Brain microvascular endothelial cell (primary cell): ENCODE measurements at regions not wholly inside any gene's neighbourhood (a gene's known extent, or its start where the extent isn't known, plus 50 kb on each side); places are given as distances from the start of the nearest gene placed in this dataset.

ENCODE experiments used
- DNase-seq: peaks from one replicate; pipeline ENCODE4 v3.0.0-alpha.2; 2020
- H3K27ac ChIP-seq: fragments of 250-450 bp; sonication (Bioruptor Pico); 2 replicates; pipeline ENCODE4 v1.5.1; 2020; ENCODE audit warnings: mild to moderate bottlenecking, moderate library complexity
- H3K27me3 ChIP-seq: fragments of 250-450 bp; sonication (Bioruptor Pico); replicated peaks from 2 replicates; pipeline ENCODE4 v1.5.1; 2020; ENCODE audit warnings: mild to moderate bottlenecking
- H3K36me3 ChIP-seq: fragments of 250-450 bp; sonication (Bioruptor Pico); replicated peaks from 2 replicates; pipeline ENCODE4 v1.5.1; 2020; ENCODE audit warnings: mild to moderate bottlenecking
- H3K4me3 ChIP-seq: 2 replicates; pipeline ENCODE4 v1.5.1; 2011; ENCODE audit warnings: low read depth, mild to moderate bottlenecking, control low read depth, low read length, moderate library complexity
- in situ Hi-C: cut with HindIII; loops from 2 replicates; pipeline ENCODE4 v1.10.0; 2017; ENCODE audit warnings: low sequenced_read_pairs, low pct_ligation_motif_present
- TF ChIP-seq, protein P1 (sequence below): IDR thresholded peaks from 2 replicates; pipeline ENCODE4 v1.5.1; 2011; ENCODE audit warnings: low read depth, mild to moderate bottlenecking, moderate library complexity, low read length, control low read depth, inconsistent platforms; ENCODE audit errors: missing control alignments

DNA sequence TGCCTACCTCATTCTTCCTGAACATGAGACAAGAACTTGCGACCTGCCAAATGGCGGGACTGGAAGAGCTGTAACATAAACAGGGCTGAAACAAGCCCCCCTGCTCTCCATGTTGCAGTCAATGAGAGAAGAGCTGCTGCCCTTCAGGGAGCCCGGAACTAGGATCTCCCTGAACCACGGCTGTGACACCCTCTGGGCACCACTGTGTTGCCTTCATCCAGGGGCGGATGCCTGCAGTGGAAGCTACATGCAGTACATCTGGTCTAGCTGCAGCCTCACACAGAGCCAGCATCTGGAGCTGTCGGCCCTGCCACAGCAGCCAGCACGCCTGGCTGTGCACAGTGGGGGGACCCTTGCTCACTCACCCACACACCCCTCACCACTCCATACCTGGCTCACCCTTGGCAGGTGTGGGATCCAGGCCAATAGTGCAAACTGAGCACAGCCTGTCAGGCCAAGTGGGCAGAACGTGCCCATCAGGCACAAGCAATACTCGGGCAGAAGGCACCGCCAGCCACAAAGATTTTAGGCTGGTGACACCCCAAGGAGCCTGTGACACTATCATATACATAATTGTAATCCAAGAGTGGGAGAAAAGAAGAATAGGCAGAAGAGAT, 451.3 kb downstream of the HTR1B start:
- Histone ChIP-seq H3K27me3 (no peaks in the 10 kb centered on the region), H3K4me3 (no peak overlapping the region), H3K27ac (no peak overlapping the region), H3K36me3 (no peaks in the 10 kb centered on the region)
- in situ Hi-C loops = no loop called here
- TF ChIP-seq, protein P1, sequence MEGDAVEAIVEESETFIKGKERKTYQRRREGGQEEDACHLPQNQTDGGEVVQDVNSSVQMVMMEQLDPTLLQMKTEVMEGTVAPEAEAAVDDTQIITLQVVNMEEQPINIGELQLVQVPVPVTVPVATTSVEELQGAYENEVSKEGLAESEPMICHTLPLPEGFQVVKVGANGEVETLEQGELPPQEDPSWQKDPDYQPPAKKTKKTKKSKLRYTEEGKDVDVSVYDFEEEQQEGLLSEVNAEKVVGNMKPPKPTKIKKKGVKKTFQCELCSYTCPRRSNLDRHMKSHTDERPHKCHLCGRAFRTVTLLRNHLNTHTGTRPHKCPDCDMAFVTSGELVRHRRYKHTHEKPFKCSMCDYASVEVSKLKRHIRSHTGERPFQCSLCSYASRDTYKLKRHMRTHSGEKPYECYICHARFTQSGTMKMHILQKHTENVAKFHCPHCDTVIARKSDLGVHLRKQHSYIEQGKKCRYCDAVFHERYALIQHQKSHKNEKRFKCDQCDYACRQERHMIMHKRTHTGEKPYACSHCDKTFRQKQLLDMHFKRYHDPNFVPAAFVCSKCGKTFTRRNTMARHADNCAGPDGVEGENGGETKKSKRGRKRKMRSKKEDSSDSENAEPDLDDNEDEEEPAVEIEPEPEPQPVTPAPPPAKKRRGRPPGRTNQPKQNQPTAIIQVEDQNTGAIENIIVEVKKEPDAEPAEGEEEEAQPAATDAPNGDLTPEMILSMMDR = no peak
- no peak for DNase-seq

DNA sequence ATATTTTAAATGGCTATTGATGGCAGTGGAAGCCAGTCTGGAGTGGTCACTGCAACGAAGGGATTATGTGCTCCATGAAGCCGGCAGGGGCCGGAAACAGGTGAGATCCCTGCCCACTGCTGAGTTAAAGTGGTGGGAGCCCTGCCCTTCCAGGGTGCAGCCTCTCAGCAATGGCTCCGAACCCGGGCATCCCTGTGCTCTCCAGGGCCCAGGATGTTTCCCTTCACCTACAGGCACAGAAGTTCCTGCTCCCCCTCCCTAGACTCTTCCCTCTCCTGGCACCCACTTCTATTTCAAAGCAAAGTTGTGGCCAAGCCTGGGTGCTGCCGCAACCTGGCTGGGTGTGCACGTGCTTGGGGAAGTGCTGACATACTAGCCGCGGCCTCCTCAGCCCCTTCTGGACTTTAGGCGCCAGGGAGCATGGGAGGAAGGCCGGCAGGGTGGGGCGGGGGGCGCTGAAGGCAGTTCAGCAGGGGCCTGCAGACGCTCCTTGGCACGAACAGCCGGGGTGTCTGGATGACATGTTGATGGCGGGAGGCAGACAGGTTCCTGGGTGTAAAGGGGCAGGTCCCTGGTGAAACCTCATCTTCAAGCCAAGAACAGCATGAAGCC, 452.3 kb downstream of the HTR1B start:
- Histone ChIP-seq H3K4me3 (no peak overlapping the region), H3K27ac (no peak overlapping the region), H3K27me3 (no peaks in the 10 kb centered on the region), H3K36me3 (no peaks in the 10 kb centered on the region)
- no peak for DNase-seq
- TF ChIP-seq, protein P1 = no peak
- in situ Hi-C loops = no loop called here

DNA sequence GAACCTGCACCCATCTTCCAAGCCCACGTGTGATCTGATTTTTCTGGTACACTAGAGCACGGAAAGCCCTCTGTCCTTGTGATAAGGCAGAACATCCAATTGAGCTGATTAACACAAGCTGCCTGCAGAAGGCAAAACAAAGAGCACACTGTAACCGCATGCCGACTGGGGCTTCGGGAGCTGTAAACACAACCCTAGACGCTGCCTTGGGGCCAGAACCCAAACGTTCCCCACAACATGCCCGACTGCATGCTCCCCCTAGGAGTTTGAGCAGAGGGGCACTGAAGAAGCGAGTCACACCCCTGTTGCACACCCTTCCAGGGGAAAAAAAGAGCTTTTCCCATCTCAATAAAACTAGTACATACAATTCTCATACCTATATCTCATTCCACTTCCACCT, 470.7 kb downstream of the HTR1B start:
- no peaks in the 10 kb centered on the region for H3K36me3 ChIP-seq
- no peak for DNase-seq
- no peaks in the 10 kb centered on the region for H3K27me3 ChIP-seq
- in situ Hi-C loops = no loop called here
- no peak overlapping the region for H3K4me3 ChIP-seq
- TF ChIP-seq, protein P1 = no peak
- H3K27ac ChIP-seq = no peak overlapping the region

DNA sequence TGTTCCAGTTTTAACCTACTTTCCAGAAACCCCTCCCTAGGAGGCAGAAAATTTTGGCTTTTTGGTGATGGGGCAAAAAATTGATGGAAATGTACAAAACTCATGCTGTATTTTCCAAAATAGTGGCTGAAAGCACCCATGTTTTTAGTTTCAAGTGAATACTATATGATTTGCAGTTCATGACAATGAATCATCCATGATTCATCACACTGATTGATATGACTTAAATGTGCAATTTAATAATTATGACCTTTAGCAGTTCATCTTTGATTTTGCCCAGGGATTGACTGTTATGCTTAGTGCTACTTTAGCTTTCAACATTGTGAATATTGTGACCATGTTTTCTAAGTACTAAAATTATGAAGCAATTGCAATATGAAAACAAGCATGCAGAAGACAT, 478.7 kb downstream of the HTR1B start:
- Histone ChIP-seq H3K36me3 (no peaks in the 10 kb centered on the region), H3K27me3 (no peaks in the 10 kb centered on the region), H3K27ac (no peak overlapping the region), H3K4me3 (no peak overlapping the region)
- in situ Hi-C loops = no loop called here
- no peak for DNase-seq
- TF ChIP-seq, protein P1 = no peak

DNA sequence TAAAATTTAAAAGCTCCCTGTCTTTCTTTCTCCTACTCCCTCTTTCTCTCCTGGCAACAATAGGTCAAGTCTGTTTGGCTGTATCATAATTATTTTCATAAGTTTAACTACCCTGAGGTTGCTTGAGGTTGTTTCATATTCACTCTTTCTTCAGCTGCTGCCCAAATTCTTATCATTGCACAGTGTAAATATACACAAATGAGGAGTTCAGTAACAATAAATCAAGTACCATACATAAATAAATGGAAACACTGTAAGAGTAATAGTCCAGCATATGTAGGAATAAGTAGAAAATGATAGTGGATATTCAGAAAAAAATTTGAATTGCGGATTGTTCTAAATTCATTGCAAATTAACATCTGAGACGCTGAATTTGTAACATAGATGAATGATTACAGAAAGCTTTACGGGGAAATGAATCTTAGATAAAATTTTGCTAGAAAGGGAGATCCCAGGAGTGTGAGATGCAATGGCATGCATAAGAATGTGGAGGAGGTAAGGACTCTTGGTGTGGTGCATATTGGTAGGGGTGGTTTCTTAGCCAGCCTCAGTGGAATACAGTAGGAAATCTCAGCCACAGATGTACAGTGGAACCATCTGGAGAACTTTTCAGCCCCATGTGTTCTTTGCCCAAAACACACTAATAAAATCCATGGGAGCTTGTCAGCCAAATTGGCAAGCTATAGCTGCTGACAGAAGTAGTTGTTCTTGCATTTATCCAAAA, 480.7 kb downstream of the HTR1B start:
- in situ Hi-C loops = no loop called here
- TF ChIP-seq, protein P1 = no peak
- H3K36me3 ChIP-seq = no peaks in the 10 kb centered on the region
- H3K4me3 ChIP-seq = no peak overlapping the region
- H3K27me3 ChIP-seq = no peaks in the 10 kb centered on the region
- DNase-seq = no peak
- no peak overlapping the region for H3K27ac ChIP-seq
